Putamen (tissue), 1 donor: ENCODE measurements at regions not wholly inside any gene's neighbourhood (a gene's known extent, or its start where the extent isn't known, plus 50 kb on each side); places are given as distances from the start of the nearest gene placed in this dataset.
A peak's percentile ranks its signal among the peaks of the same experiment; 100 is the strongest.

Experiments
- DNase-seq: peaks from one replicate; pipeline ENCODE4 v3.0.0-alpha.2; 2016; ENCODE audit warnings: low spot score

GRCh38 chr6:40796260-40797221, 209.4 kb upstream of the LRFN2 start:
- no peak for DNase-seq

GRCh38 chr6:40794586-40794985, 207.4 kb upstream of the LRFN2 start:
- no peak for DNase-seq

- no peak for DNase-seq
These were observed 205.0 kb upstream of the LRFN2 start for GRCh38 chr6:40792183-40792582.

- DNase-seq: no peak
These were observed 203.8 kb upstream of the LRFN2 start for GRCh38 chr6:40791004-40791403.

GRCh38 chr6:40788661-40789655, 201.8 kb upstream of the LRFN2 start:
- no peak for DNase-seq

GRCh38 chr6:40782355-40782754, 195.2 kb upstream of the LRFN2 start:
- DNase-seq: no peak

GRCh38 chr6:40780637-40781036, 193.5 kb upstream of the LRFN2 start:
- no peak for DNase-seq

- DNase-seq: no peak
These were observed 192.2 kb upstream of the LRFN2 start for GRCh38 chr6:40779409-40779808.

GRCh38 chr6:40778918-40779317, 191.8 kb upstream of the LRFN2 start:
- no peak for DNase-seq

- DNase-seq: no peak
These were observed 191.0 kb upstream of the LRFN2 start for GRCh38 chr6:40778196-40778595.

GRCh38 chr6:40774932-40775331, 187.8 kb upstream of the LRFN2 start:
- DNase-seq: no peak

GRCh38 chr6:40770794-40771193, 183.6 kb upstream of the LRFN2 start:
- no peak for DNase-seq

GRCh38 chr6:40764726-40765125, 177.6 kb upstream of the LRFN2 start:
- DNase-seq: no peak

- DNase-seq: no peak
These were observed 175.8 kb upstream of the LRFN2 start for GRCh38 chr6:40762981-40763380.

- DNase-seq: no peak
These were observed 173.7 kb upstream of the LRFN2 start for GRCh38 chr6:40760887-40761286.

GRCh38 chr6:40759838-40760237, 172.7 kb upstream of the LRFN2 start:
- DNase-seq: no peak

GRCh38 chr6:40759264-40759663, 172.1 kb upstream of the LRFN2 start:
- no peak for DNase-seq

- DNase-seq: no peak
These were observed 168.7 kb upstream of the LRFN2 start for GRCh38 chr6:40755749-40756452.

GRCh38 chr6:40755046-40755681, 168.0 kb upstream of the LRFN2 start:
- DNase-seq: peak; percentile 13

- DNase-seq: no peak
These were observed 167.4 kb upstream of the LRFN2 start for GRCh38 chr6:40754461-40755045.
